Osteocyte (in vitro differentiated cells): ENCODE measurements at regions not wholly inside any gene's neighbourhood (a gene's known extent, or its start where the extent isn't known, plus 50 kb on each side); places are given as distances from the start of the nearest gene placed in this dataset.

Experiments
- DNase-seq: peaks from one replicate; pipeline ENCODE4 v3.0.0; 2021; ENCODE audit warnings: mixed read lengths; ENCODE audit not compliant: unreplicated experiment; ENCODE audit errors: extremely low spot score
- H3K27ac Mint-ChIP-seq: one replicate; pipeline ENCODE4 v1.8.0; 2021; ENCODE audit warnings: mild to moderate bottlenecking, mixed read lengths; ENCODE audit not compliant: unreplicated experiment
- H3K27me3 Mint-ChIP-seq: one replicate; pipeline ENCODE4 v1.8.0; 2021; ENCODE audit warnings: mixed read lengths; ENCODE audit not compliant: unreplicated experiment
- H3K36me3 Mint-ChIP-seq: one replicate; pipeline ENCODE4 v1.8.0; 2021; ENCODE audit warnings: mixed read lengths; ENCODE audit not compliant: unreplicated experiment
- H3K4me1 Mint-ChIP-seq: one replicate; pipeline ENCODE4 v1.8.0; 2021; ENCODE audit warnings: mixed read lengths; ENCODE audit not compliant: unreplicated experiment
- H3K4me3 Mint-ChIP-seq: one replicate; pipeline ENCODE4 v1.8.0; 2021; ENCODE audit warnings: mild to moderate bottlenecking, moderate library complexity, mixed read lengths; ENCODE audit not compliant: unreplicated experiment
- H3K9me3 Mint-ChIP-seq: one replicate; pipeline ENCODE4 v1.8.0; 2021; ENCODE audit warnings: mixed read lengths; ENCODE audit not compliant: unreplicated experiment
- TF ChIP-seq, protein P1 (sequence below): fragments of 200-600 bp; sonication (generic); IDR thresholded peaks from 2 replicates; pipeline ENCODE4 v1.5.0; 2021; ENCODE audit warnings: antibody characterized with exemption, mild to moderate bottlenecking, moderate library complexity

DNA sequence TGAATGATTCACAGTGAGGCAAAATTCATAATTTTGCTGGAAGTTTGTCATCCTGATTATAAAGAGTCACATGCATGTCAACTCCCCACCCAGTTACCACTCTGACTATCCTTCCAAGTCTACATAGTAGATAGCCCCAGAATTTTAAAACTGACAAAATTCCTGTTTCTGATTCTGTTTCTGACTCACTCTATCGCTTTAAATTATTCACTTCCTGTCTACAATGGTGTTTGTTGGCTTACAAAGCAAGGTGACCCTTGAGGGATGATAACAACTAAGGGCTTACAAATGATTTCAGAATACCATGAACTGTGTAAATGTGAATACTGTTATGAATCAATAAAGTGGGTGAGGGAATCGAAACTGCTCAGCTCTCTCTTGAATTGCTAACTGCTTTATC, 98.7 kb upstream of the KL start:
- no peak overlapping the region for H3K27ac Mint-ChIP-seq
- TF ChIP-seq, protein P1, sequence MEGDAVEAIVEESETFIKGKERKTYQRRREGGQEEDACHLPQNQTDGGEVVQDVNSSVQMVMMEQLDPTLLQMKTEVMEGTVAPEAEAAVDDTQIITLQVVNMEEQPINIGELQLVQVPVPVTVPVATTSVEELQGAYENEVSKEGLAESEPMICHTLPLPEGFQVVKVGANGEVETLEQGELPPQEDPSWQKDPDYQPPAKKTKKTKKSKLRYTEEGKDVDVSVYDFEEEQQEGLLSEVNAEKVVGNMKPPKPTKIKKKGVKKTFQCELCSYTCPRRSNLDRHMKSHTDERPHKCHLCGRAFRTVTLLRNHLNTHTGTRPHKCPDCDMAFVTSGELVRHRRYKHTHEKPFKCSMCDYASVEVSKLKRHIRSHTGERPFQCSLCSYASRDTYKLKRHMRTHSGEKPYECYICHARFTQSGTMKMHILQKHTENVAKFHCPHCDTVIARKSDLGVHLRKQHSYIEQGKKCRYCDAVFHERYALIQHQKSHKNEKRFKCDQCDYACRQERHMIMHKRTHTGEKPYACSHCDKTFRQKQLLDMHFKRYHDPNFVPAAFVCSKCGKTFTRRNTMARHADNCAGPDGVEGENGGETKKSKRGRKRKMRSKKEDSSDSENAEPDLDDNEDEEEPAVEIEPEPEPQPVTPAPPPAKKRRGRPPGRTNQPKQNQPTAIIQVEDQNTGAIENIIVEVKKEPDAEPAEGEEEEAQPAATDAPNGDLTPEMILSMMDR, result no peak
- peaks cover 3% of the 10 kb centered on the region for H3K36me3 Mint-ChIP-seq
- peaks cover 12% of the 10 kb centered on the region for H3K9me3 Mint-ChIP-seq
- no peaks in the 10 kb centered on the region for H3K27me3 Mint-ChIP-seq
- H3K4me3 Mint-ChIP-seq, result no peak overlapping the region
- H3K4me1 Mint-ChIP-seq, result peaks cover 10% of the 10 kb centered on the region
- no peak for DNase-seq

DNA sequence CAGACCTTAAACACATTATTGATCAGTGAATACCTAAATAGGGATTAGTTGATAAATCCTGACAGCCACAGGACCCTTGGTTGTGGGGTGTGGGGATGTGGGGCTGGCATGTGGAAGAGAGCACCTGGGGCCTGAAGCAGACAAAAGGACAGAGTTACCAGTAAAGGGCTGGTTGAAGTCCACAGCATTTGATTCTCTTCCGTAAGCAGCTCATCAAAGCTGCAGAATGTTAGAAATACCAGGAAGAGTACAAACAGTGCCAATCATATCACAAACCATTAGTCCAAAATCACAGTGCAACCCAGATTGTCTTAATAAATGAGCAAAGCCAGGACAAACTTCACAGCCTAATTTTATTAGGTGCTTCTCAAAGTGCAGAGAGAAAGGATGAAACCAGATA, 92.5 kb upstream of the KL start:
- H3K4me3 Mint-ChIP-seq, result no peak overlapping the region
- H3K9me3 Mint-ChIP-seq, result no peaks in the 10 kb centered on the region
- peaks cover 7% of the 10 kb centered on the region for H3K4me1 Mint-ChIP-seq
- no peak overlapping the region for H3K27ac Mint-ChIP-seq
- no peak for DNase-seq
- H3K36me3 Mint-ChIP-seq, result no peaks in the 10 kb centered on the region
- TF ChIP-seq, protein P1, result no peak
- peaks cover 3% of the 10 kb centered on the region for H3K27me3 Mint-ChIP-seq

DNA sequence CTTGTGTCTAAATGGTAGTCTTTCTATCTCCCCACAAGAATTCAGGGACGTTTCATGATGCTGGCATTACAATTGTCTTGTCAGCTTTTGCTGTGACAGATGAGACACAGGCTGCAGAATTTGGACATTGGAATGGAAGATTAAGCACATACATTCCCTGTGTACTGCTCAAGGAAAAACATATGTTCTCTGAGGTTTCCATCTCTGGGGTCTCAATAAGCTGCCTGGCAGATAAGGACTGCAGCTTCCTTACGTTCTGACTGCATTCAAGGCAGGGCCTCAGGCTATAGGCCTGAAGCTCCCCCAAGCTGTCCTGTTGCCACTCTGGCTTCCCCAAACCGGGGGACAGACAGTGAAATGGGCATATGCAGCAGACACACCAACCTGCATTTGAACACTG, 91.3 kb upstream of the KL start:
- Mint-ChIP-seq H3K9me3 (peaks cover 9% of the 10 kb centered on the region), H3K36me3 (no peaks in the 10 kb centered on the region)
- TF ChIP-seq, protein P1, result no peak

DNA sequence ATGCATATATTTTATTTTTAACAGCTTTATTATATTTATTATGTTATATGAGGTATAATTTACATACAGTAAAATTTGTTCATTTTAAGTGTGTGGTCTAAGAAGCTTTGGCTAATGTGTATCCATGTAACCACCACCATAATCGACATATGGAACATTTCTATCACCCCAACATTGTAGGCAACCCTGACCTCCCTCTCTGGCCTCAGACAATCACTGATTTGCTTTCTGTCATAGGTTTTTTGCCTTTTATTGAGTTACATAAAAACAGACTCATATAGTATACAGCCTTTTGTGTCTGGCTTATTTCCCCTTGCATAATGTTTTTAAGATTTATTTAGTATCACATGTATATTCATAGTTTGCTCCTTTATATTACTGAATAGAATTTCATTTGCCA, 90.7 kb upstream of the KL start:
- H3K9me3 Mint-ChIP-seq, result peaks cover 14% of the 10 kb centered on the region
- no peaks in the 10 kb centered on the region for H3K36me3 Mint-ChIP-seq
- no peak overlapping the region for H3K27ac Mint-ChIP-seq
- no peak overlapping the region for H3K4me3 Mint-ChIP-seq
- peaks cover 6% of the 10 kb centered on the region for H3K4me1 Mint-ChIP-seq
- TF ChIP-seq, protein P1, result no peak
- H3K27me3 Mint-ChIP-seq, result peaks cover 13% of the 10 kb centered on the region
- no peak for DNase-seq

More for the DNA sequence above, 91.3 kb upstream of the KL start:
- Mint-ChIP-seq H3K27me3 (peaks cover 13% of the 10 kb centered on the region), H3K4me3 (no peak overlapping the region), H3K4me1 (peaks cover 7% of the 10 kb centered on the region), H3K27ac (no peak overlapping the region)
- DNase-seq, result no peak

DNA sequence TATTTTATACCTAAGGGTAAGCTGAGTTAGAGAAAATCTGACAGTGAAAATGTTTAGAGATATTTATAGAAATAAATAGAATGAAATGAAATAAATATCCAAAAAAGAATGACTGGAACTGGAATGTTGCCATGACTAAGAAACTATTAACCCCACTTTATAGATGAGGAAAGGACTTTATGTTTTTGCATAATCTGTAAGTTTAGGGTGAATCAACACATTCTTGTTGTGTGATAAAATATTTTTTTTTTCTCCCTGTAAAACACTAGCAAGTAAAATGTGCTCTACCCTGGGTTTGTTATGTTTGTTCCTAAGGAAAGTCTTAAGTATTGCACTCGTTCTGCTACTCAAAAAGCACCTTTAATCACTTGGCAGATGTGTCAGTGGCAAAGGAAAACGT, 83.8 kb upstream of the KL start:
- DNase-seq, result no peak
- Mint-ChIP-seq H3K27ac (no peak overlapping the region), H3K27me3 (peaks cover 37% of the 10 kb centered on the region), H3K4me1 (no peaks in the 10 kb centered on the region), H3K9me3 (peaks cover 14% of the 10 kb centered on the region), H3K36me3 (no peaks in the 10 kb centered on the region), H3K4me3 (no peak overlapping the region)
- TF ChIP-seq, protein P1, result no peak
